ENCODE measurements at regions not wholly inside any gene's neighbourhood (a gene's known extent, or its start where the extent isn't known, plus 50 kb on each side); places are given as distances from the start of the nearest gene placed in this dataset.

DNA sequence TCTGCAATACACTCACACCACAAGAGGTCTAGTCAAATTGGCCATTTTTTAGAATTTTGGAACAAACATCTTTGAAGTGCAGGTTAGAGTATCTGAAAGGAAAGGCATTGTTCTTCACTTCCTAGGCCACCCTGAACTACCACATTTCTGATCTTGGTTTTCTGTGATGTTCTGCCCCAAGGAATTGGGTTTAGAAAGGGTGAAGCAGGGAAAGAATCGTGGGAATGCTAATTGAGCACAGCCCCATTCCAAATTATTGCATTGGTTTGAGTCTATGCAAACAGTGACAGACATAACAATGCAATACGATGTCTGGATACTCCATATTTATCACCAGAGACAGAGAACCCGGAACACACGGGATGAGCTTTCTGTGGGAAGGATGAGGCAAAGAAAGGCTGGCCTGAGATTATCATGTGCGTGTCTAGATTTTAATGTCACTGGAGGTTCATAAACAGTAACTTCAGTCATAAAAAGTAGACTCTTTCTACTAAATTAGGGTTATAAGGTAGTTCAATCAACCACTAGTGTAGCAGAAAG is 195.3 kb upstream of the BLID start:
- DNase-seq: no peak

- no peak for DNase-seq
Observed at GRCh38 chr11:122310766-122311165, 194.8 kb upstream of the BLID start.

GRCh38 chr11:122309262-122309925 is 193.4 kb upstream of the BLID start:
- no peak for DNase-seq

- no peak for DNase-seq
Observed at GRCh38 chr11:122308226-122308625, 192.2 kb upstream of the BLID start.

DNA sequence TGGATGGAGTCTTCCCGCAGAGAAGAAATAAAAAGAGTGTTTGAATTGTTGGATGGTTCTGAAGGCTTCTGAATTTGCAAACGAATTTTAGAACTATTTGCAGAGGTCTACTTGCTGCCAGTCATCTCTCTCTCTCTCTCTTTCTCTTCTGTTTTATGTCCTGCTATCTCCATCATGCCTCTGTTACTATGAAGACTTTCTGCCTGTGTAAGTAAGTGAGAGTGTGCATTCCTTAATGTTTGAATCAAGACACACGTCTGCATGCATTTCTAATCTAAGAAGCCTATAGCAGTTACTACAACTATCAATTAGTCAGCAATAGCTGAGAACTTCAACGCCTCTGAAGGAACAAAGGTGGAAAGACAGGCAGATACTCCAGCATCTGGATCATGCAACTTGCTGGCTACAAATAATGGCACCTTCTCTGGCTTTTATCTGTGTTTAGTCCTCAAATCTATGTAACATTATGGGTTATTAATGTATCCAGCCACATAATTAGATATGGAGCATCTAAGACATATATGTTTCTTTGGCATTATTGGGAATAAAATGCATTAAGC is 191.5 kb upstream of the BLID start:
- no peak for DNase-seq

GRCh38 chr11:122306831-122307391 is 190.9 kb upstream of the BLID start:
- DNase-seq: no peak

DNA sequence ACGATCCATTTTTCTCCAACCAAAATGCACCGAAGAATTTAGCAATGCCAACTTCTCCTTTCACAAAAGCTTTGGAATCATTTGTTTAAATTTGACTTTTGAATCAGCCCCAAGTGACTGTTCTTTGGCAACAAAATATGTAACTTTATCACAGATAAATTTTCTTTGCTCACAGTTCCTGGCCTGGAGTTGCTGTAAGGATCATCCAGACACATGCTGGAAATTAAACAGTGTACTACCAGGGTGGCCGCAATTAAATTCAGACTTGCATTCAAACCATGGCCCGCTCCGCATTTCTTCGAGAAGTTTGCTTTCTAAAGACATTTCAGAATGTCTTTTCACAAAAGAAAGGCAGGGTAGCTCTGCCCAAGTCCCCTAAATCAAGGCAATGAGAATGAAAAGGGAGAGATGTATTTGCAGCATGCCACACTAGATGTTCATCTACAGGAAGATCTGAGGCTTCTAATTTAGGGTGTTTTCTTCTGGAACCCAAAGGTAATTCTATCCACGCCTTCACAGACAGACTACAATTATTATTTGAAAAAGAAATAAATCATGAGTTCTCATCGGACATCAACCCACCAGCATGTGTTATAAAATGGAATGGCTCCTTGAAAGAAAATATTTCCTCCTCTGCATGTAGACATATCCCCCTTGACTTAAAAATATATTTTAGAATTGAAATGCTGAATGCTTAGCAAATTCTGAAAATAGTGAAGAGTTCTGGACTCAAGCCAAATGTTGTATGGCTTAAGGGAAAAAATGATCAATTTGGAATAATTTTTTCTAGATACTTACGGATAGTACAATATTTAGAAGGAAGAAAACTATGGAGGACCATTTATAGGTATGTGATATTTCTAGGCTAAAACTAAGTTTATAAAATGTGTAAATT is 189.7 kb upstream of the BLID start:
- DNase-seq: no peak

GRCh38 chr11:122304973-122305372 is 189.0 kb upstream of the BLID start:
- no peak for DNase-seq

DNA sequence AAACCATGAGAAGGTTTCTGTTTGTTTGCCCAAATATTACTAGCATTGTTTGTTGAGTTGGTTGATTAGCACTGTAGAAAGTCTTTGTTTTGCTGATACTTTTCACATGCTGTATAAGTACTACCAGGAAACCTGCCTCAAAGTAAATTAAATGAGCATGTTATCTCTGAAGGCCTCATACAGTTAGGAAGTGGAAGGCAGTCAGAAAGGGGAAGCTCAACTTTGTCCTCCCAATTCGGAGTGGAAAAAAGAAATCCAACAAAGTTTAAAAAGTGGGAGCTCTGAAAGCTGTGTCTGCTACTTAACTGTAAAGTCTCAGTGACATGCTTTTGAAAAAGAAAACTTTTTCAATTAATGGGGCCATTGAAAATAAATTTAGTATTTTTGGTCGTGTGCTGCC is 188.3 kb upstream of the BLID start:
- no peak for DNase-seq

DNA sequence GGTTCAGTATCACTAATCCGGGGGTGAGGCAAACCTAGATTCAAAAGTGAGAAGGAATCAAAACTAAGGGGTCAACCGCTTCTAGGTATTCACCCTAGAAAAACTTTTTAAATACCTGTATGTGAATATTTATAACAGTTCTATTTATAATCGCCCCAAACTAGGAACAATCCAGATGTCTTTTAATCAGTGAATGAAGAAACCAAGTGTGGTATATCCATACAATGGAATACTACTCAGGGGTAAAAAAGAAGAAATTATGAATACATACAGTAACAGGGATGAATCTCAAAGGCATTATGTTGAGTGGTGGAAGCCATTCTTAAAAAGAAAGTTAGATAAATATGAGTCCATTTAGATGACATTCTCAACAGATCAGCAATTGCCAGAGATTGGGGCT is 178.0 kb upstream of the BLID start:
- DNase-seq: no peak

DNA sequence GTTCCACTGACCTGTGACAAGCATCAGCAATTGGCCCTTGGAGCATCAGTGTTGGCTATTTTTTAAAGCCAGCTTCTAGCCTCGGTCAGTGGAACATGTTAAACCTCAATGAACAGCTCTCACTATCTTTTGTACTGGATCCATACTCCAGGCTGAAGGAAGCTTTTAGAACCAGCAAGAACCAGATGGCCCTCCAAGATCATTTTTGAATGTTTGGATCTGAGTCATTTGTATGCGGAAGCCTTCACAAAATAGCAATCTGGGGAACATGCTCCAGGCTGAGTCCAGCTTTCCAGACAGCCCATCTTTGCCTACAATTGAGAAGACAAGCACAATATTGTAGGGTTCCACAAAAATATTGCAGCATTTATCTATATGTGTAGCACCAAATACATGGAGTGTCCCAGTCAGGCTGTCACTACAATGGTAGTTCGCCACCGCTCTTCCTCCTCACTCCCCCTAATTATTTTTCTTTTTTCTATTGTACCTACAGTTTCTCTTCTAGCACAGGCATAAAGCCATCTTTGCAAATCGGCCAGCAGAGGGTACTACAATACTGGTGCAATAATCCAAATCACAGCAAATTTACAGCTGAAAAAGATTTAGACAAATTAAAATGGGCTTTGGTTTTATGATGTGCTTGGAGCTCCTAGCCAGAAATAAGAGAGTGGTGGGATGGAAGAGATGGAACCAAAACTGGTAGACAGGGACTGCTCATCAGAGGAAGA is 177.4 kb upstream of the BLID start:
- DNase-seq: no peak

DNA sequence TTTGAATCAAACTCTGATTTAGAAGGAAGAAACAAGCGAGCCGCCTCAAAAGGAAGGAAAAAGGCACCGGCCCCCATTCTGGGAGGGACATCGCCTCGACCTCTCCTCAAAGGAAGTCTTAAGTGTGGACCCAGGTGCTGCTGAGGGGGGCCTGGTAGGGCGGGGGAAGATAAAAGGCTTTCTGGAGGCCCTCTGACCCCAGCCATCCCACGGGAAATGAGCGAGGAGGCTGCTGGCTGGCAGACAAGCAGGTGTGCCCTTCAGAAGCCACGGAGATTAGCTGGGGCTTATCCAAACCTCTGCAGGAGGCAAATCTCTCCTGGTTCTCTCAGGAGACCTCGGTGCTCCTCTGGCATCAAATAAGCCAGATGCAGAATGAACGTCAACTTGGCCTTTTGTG is 171.4 kb upstream of the BLID start:
- no peak for DNase-seq

DNA sequence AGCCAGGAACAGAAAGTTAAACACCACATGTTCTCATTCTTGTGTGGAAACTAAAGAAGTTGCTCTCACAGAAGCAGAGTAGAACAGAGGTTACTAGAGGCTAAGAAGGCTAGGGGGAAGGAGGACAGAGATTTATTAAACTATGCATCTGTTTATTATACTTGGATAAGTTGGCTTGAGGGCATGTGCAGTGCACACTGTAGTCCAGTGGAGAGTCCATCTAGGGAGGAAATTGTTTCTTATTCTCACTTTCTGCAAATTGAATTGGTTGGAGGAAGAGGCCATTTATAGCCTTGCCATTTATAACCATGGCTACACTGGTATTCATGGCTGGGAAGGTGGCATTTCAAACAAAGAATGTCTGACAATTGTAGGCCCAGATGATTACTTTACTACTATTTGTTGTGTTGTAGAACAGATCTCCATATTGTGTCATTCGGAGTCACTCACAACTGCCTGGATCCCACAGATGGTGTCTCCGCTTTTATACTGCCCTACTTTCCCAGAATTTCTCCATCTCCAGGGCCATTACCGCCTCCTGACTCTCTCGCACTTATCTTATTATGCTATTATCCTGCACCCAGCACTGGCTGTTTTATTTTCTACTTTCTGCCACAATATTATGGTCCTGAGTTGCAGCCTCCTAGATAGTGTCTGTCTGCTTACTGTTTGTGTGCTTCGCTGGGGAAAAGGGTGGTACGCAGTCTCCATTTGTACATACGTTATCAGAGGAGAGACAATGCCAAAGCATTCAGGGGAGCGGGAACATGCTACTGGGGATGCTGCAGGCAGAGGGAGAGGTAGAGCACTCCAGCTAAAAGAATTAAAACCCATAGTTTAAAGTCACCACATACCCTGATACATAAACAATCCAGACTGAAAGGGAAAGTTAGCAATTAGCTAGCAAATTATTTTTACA is 169.3 kb upstream of the BLID start:
- no peak for DNase-seq

GRCh38 chr11:122280870-122281269 is 164.9 kb upstream of the BLID start:
- no peak for DNase-seq

DNA sequence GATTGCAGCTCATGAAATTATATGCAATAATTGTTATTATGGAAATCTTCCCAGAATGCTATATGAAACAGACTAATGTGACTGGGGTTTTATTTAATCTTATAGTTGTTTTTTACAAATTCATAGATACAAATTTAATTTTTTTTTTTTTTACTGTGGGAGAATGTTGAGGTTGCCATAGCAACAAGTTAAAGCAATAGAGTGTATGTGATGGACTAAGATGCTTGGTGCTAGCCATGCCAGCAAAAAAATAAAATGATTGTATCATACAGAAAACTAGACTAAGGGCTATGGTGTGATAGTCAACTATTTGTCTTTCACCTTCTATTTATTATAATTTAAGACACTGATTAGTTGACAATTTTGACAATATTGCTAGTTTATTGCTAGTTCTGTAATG is 163.2 kb upstream of the BLID start:
- DNase-seq: no peak

GRCh38 chr11:122277493-122277892 is 161.5 kb upstream of the BLID start:
- DNase-seq: no peak

GRCh38 chr11:122276221-122276620 is 160.2 kb upstream of the BLID start:
- no peak for DNase-seq

DNA sequence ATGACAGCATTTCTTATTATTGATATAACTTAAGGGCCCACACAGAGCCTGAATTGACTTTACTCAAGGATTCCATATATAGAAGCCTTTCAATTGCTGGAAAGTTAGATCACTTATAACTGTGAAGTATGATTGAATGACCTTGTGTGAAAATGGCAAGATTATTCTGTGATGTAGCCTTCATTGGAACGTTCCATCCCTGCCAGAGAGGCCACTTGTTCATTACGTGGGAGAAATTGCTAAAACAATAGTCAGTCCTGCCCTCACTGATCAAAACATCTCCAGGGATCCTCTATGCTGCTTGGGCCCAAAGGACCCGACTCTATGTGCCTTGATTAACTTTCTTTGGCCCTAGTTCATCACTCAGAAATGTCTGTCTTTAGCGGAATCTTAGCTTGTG is 159.5 kb upstream of the BLID start:
- no peak for DNase-seq

DNA sequence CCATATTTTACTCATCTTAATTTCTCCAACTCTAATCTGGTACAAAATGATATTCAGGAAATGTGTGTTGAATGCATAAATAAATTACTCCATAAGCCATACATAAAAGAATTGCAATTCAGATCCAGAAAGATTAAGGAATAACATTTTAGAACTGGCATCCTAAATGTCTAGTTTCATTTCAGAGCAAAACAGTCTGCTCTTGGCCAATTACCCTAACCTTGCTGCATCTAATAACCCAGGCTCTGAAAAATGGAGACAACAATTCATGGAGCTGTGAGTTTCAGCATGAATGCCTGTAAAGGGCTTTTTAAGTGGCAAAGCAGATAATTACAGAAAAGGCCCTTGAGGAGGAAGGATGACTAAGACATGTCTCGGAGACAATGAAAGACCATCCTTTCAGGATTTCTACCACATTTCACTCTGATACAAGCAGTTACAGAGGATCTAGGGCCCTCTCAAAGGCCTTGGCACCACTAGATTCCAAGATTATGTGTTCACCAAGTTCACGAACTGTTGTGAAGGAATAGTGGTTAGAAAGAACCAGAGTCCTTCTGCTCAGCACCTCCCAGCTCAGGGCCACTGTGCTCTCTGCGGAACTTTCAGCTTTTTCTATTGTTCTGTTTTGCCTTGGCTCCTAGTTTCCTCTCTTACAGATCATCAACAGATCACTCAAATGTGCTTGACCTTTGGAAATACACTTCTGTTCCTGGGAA is 157.6 kb upstream of the BLID start:
- no peak for DNase-seq

DNA sequence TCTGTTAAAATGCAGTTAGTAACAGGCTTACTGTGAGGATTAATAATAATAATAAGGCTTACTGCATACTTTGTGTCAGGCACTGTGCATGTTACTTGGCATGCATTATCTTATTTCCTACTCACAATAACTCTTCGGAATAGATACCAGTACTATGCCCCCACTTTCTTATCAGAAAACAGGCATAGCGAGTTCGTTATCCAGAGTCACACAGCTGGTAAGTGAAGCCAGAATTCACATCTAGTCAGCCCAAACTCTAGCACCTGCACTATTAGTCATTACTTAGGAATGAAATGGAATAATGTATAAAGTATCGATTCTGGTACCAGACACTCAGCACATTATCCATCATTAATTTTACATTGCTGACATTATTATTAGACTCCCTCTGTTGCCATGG is 155.7 kb upstream of the BLID start:
- no peak for DNase-seq

DNA sequence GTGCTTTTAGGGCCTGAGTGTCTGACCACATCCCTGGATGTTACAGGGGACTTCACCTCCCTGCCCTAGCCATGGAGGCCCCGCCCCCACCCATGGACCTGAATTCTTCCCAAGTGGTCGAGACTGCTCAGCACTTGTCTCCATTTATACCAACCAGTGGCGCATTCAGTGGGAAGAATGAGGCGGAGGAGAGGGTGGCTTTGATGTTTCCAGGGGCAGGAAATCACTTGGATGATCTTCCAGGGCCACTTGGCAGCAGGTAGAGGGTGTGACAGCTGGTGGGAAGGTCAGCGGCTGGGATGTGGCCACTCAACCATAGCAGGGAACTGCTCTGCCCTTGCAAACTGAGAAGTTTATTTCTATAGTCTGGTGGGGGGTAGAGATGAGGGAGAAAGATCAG is 155.1 kb upstream of the BLID start:
- DNase-seq: no peak
